ENCODE measurements at regions not wholly inside any gene's neighbourhood (a gene's known extent, or its start where the extent isn't known, plus 50 kb on each side); places are given as distances from the start of the nearest gene placed in this dataset.

- CTCF ChIA-PET (ENCODE audit: unreplicated experiment): interaction anchor here (1.3 kb wide), 1 partner anchor 19 kb away, joined by 4 read pairs; no protein-coding TSS in a partner anchor
- POLR2A ChIA-PET: interaction anchor here (0.5 kb wide), 1 partner anchor 275 kb away, joined by 3 read pairs; no protein-coding TSS in a partner anchor
- intact Hi-C loops (cut with micrococcal nuclease; ENCODE audit: unreplicated experiment): no loop called here
Measured at GRCh38 chr5:124114911-124115310, 602.9 kb downstream of the CSNK1G3 start.

DNA sequence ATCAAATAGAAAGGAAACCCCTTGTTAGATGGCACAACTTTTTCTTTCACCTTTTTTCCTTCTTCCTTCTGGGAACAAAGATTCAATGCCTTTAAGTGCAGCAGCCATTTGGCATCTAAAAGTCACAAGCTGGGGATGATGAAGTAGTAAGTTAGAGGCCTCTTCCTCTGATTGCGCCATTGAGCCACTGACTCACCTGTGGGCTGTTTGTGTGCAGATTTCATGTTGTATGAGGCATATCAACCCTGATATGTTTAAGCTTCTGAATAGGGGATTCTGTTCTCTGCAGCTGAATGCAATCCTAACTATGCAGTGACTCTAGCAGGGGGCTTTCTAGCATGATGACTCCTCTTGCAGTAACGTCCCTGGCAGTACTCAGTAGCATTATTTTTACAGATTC is 599.9 kb downstream of the CSNK1G3 start:
- Histone ChIP-seq H2AFZ (ENCODE audit: low read length) (no peak overlapping the region), H3K4me3 (ENCODE audit: low read depth, low read length, poor library complexity, severe bottlenecking) (no peak overlapping the region), H3K4me1 (ENCODE audit: insufficient read depth, low read length, poor library complexity, severe bottlenecking) (no peaks in the 10 kb centered on the region), H4K20me1 (ENCODE audit: insufficient read depth, low read length) (no peaks in the 10 kb centered on the region), H3K9me3 (ENCODE audit: low read length) (no peaks in the 10 kb centered on the region), H3K36me3 (ENCODE audit: insufficient read depth, low read length) (no peaks in the 10 kb centered on the region), H3K4me2 (ENCODE audit: low read length) (no peak overlapping the region), H3K27ac (ENCODE audit: low read depth, low read length, poor library complexity, severe bottlenecking) (no peak overlapping the region), H3K79me2 (ENCODE audit: insufficient read depth, low read depth, low read length) (no peaks in the 10 kb centered on the region), H3K9me2 (ENCODE audit: insufficient read depth, low read length) (no peaks in the 10 kb centered on the region)
- TF ChIP-seq EZH2phosphoT487 (IDR thresholded peaks at IDR 0.05; ENCODE audit: borderline replicate concordance, low read depth, low read length): no peak
- TF ChIP-seq, protein P1, sequence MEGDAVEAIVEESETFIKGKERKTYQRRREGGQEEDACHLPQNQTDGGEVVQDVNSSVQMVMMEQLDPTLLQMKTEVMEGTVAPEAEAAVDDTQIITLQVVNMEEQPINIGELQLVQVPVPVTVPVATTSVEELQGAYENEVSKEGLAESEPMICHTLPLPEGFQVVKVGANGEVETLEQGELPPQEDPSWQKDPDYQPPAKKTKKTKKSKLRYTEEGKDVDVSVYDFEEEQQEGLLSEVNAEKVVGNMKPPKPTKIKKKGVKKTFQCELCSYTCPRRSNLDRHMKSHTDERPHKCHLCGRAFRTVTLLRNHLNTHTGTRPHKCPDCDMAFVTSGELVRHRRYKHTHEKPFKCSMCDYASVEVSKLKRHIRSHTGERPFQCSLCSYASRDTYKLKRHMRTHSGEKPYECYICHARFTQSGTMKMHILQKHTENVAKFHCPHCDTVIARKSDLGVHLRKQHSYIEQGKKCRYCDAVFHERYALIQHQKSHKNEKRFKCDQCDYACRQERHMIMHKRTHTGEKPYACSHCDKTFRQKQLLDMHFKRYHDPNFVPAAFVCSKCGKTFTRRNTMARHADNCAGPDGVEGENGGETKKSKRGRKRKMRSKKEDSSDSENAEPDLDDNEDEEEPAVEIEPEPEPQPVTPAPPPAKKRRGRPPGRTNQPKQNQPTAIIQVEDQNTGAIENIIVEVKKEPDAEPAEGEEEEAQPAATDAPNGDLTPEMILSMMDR (conservative IDR thresholded peaks at IDR 0.05; ENCODE audit: low read length): no peak
- no peak for DNase-seq (ENCODE audit: low spot score)
- no TSS peak for BruUV-seq (replicated peaks)
- ChIA-PET CTCF (ENCODE audit: unreplicated experiment) (no interaction called here), POLR2A (interaction anchor here (0.7 kb wide), 1 partner anchor 1936 kb away, joined by 3 read pairs; no protein-coding TSS in a partner anchor)
- intact Hi-C loops (cut with micrococcal nuclease; ENCODE audit: unreplicated experiment): no loop called here

More at GRCh38 chr5:124114911-124115310, 602.9 kb downstream of the CSNK1G3 start:
- H3K9me3 ChIP-seq (ENCODE audit: low read length): no peaks in the 10 kb centered on the region
- H2AFZ ChIP-seq (ENCODE audit: low read length): no peak overlapping the region
- no peaks in the 10 kb centered on the region for H3K4me1 ChIP-seq (ENCODE audit: insufficient read depth, low read length, poor library complexity, severe bottlenecking)
- no TSS peak for BruUV-seq (replicated peaks)
- no peak overlapping the region for H3K4me2 ChIP-seq (ENCODE audit: low read length)
- no peaks in the 10 kb centered on the region for H3K79me2 ChIP-seq (ENCODE audit: insufficient read depth, low read depth, low read length)
- H3K9me2 ChIP-seq (ENCODE audit: insufficient read depth, low read length): no peaks in the 10 kb centered on the region
- no peak for TF ChIP-seq EZH2phosphoT487 (IDR thresholded peaks at IDR 0.05; ENCODE audit: borderline replicate concordance, low read depth, low read length)
- TF ChIP-seq, protein P1 (conservative IDR thresholded peaks at IDR 0.05; ENCODE audit: low read length): no peak
- H3K4me3 ChIP-seq (ENCODE audit: low read depth, low read length, poor library complexity, severe bottlenecking): no peak overlapping the region
- DNase-seq (ENCODE audit: low spot score): no peak
- H3K36me3 ChIP-seq (ENCODE audit: insufficient read depth, low read length): no peaks in the 10 kb centered on the region
- no peak overlapping the region for H3K27ac ChIP-seq (ENCODE audit: low read depth, low read length, poor library complexity, severe bottlenecking)
- H4K20me1 ChIP-seq (ENCODE audit: insufficient read depth, low read length): no peaks in the 10 kb centered on the region

- H3K9me3 ChIP-seq (ENCODE audit: low read length): no peaks in the 10 kb centered on the region
- intact Hi-C loops (cut with micrococcal nuclease; ENCODE audit: unreplicated experiment): no loop called here
- no peak for DNase-seq (ENCODE audit: low spot score)
- no peak overlapping the region for H3K4me3 ChIP-seq (ENCODE audit: low read depth, low read length, poor library complexity, severe bottlenecking)
- H3K4me1 ChIP-seq (ENCODE audit: insufficient read depth, low read length, poor library complexity, severe bottlenecking): no peaks in the 10 kb centered on the region
- H4K20me1 ChIP-seq (ENCODE audit: insufficient read depth, low read length): no peaks in the 10 kb centered on the region
- no TSS peak for BruUV-seq (replicated peaks)
- TF ChIP-seq, protein P1 (conservative IDR thresholded peaks at IDR 0.05; ENCODE audit: low read length): no peak
- no peak for TF ChIP-seq EZH2phosphoT487 (IDR thresholded peaks at IDR 0.05; ENCODE audit: borderline replicate concordance, low read depth, low read length)
- H3K36me3 ChIP-seq (ENCODE audit: insufficient read depth, low read length): no peaks in the 10 kb centered on the region
- H3K27ac ChIP-seq (ENCODE audit: low read depth, low read length, poor library complexity, severe bottlenecking): no peak overlapping the region
- H3K9me2 ChIP-seq (ENCODE audit: insufficient read depth, low read length): no peaks in the 10 kb centered on the region
- H3K79me2 ChIP-seq (ENCODE audit: insufficient read depth, low read depth, low read length): no peaks in the 10 kb centered on the region
- ChIA-PET CTCF (ENCODE audit: unreplicated experiment) (no interaction called here), POLR2A (interaction anchor here (1.1 kb wide), 1 partner anchor 23 kb away, joined by 3 read pairs; no protein-coding TSS in a partner anchor)
- no peak overlapping the region for H2AFZ ChIP-seq (ENCODE audit: low read length)
- no peak overlapping the region for H3K4me2 ChIP-seq (ENCODE audit: low read length)
Measured at GRCh38 chr5:124110942-124111341, 599.0 kb downstream of the CSNK1G3 start.
